Activated naive CD8-positive, alpha-beta T cell (primary cell): ENCODE measurements at regions not wholly inside any gene's neighbourhood (a gene's known extent, or its start where the extent isn't known, plus 50 kb on each side); places are given as distances from the start of the nearest gene placed in this dataset.
"Not testable (repeated sequence)": the region's sequence is repeated elsewhere in the genome, so short reads cannot be mapped to it uniquely, and the experiment has no call there.

ENCODE experiments used
- H3K27ac Mint-ChIP-seq: one replicate; pipeline ENCODE4 v1.8.0; 2021; ENCODE audit warnings: mixed read lengths
- H3K27me3 Mint-ChIP-seq: one replicate; pipeline ENCODE4 v1.8.0; 2021; ENCODE audit warnings: mixed read lengths
- H3K36me3 Mint-ChIP-seq: one replicate; pipeline ENCODE4 v1.8.0; 2021; ENCODE audit warnings: mixed read lengths
- H3K4me1 Mint-ChIP-seq: one replicate; pipeline ENCODE4 v1.8.0; 2021; ENCODE audit warnings: low read depth, mixed read lengths
- H3K4me3 Mint-ChIP-seq: one replicate; pipeline ENCODE4 v1.8.0; 2021; ENCODE audit warnings: mild to moderate bottlenecking, mixed read lengths
- H3K9me3 Mint-ChIP-seq: one replicate; pipeline ENCODE4 v1.8.0; 2021; ENCODE audit warnings: low read depth, mixed read lengths

GRCh38 chr17:71176928-71177443, 943.8 kb upstream of the SOX9 start:
- H3K36me3 Mint-ChIP-seq = no peaks in the 10 kb centered on the region
- H3K4me1 Mint-ChIP-seq = no peaks in the 10 kb centered on the region
- no peak overlapping the region for H3K4me3 Mint-ChIP-seq
- H3K27ac Mint-ChIP-seq = no peak overlapping the region
- peaks cover 6% of the 10 kb centered on the region for H3K9me3 Mint-ChIP-seq
- H3K27me3 Mint-ChIP-seq = no peaks in the 10 kb centered on the region

GRCh38 chr17:71180801-71181385, 939.9 kb upstream of the SOX9 start:
- Mint-ChIP-seq H3K27me3 (no peaks in the 10 kb centered on the region), H3K4me3 (no peak overlapping the region), H3K9me3 (peaks cover 12% of the 10 kb centered on the region), H3K27ac (no peak overlapping the region), H3K36me3 (no peaks in the 10 kb centered on the region), H3K4me1 (no peaks in the 10 kb centered on the region)

GRCh38 chr17:71183066-71183660, 937.7 kb upstream of the SOX9 start:
- Mint-ChIP-seq H3K27me3 (no peaks in the 10 kb centered on the region), H3K9me3 (peaks cover 6% of the 10 kb centered on the region), H3K4me1 (no peaks in the 10 kb centered on the region), H3K27ac (no peak overlapping the region), H3K4me3 (no peak overlapping the region), H3K36me3 (no peaks in the 10 kb centered on the region)

GRCh38 chr17:71184716-71185115, 936.1 kb upstream of the SOX9 start:
- H3K36me3 Mint-ChIP-seq = no peaks in the 10 kb centered on the region

GRCh38 chr17:71187145-71187878, 933.5 kb upstream of the SOX9 start:
- no peak overlapping the region for H3K4me3 Mint-ChIP-seq
- H3K4me1 Mint-ChIP-seq = no peaks in the 10 kb centered on the region
- no peaks in the 10 kb centered on the region for H3K27me3 Mint-ChIP-seq
- no peak overlapping the region for H3K27ac Mint-ChIP-seq
- H3K36me3 Mint-ChIP-seq = no peaks in the 10 kb centered on the region
- peaks cover 11% of the 10 kb centered on the region for H3K9me3 Mint-ChIP-seq

More at GRCh38 chr17:71184716-71185115, 936.1 kb upstream of the SOX9 start:
- Mint-ChIP-seq H3K27me3 (no peaks in the 10 kb centered on the region), H3K27ac (no peak overlapping the region), H3K4me3 (no peak overlapping the region), H3K4me1 (no peaks in the 10 kb centered on the region), H3K9me3 (peaks cover 6% of the 10 kb centered on the region)

- no peak overlapping the region for H3K27ac Mint-ChIP-seq
- no peak overlapping the region for H3K4me3 Mint-ChIP-seq
- peaks cover 11% of the 10 kb centered on the region for H3K9me3 Mint-ChIP-seq
- H3K36me3 Mint-ChIP-seq = no peaks in the 10 kb centered on the region
- no peaks in the 10 kb centered on the region for H3K4me1 Mint-ChIP-seq
- H3K27me3 Mint-ChIP-seq = no peaks in the 10 kb centered on the region
Measured at GRCh38 chr17:71188811-71189492, 931.9 kb upstream of the SOX9 start.

GRCh38 chr17:71189493-71189831, 931.4 kb upstream of the SOX9 start:
- H3K4me3 Mint-ChIP-seq = no peak overlapping the region

GRCh38 chr17:71192039-71192555, 928.7 kb upstream of the SOX9 start:
- Mint-ChIP-seq H3K9me3 (peaks cover 8% of the 10 kb centered on the region), H3K27me3 (no peaks in the 10 kb centered on the region), H3K4me1 (no peaks in the 10 kb centered on the region), H3K36me3 (no peaks in the 10 kb centered on the region), H3K27ac (no peak overlapping the region), H3K4me3 (no peak overlapping the region)

More at GRCh38 chr17:71189493-71189831, 931.4 kb upstream of the SOX9 start:
- Mint-ChIP-seq H3K9me3 (peaks cover 11% of the 10 kb centered on the region), H3K4me1 (no peaks in the 10 kb centered on the region), H3K27ac (no peak overlapping the region), H3K36me3 (no peaks in the 10 kb centered on the region), H3K27me3 (no peaks in the 10 kb centered on the region)

- Mint-ChIP-seq H3K9me3 (peaks cover 11% of the 10 kb centered on the region), H3K27me3 (no peaks in the 10 kb centered on the region), H3K4me1 (no peaks in the 10 kb centered on the region), H3K27ac (no peak overlapping the region), H3K36me3 (no peaks in the 10 kb centered on the region), H3K4me3 (no peak overlapping the region)
Measured at GRCh38 chr17:71192848-71193247, 928.0 kb upstream of the SOX9 start.

GRCh38 chr17:71200597-71200996, 920.2 kb upstream of the SOX9 start:
- Mint-ChIP-seq H3K36me3 (no peaks in the 10 kb centered on the region), H3K27me3 (no peaks in the 10 kb centered on the region), H3K4me3 (no peak overlapping the region), H3K9me3 (peaks cover 9% of the 10 kb centered on the region), H3K4me1 (no peaks in the 10 kb centered on the region), H3K27ac (no peak overlapping the region)

GRCh38 chr17:71201639-71202038, 919.2 kb upstream of the SOX9 start:
- H3K9me3 Mint-ChIP-seq = peaks cover 9% of the 10 kb centered on the region
- H3K27me3 Mint-ChIP-seq = no peaks in the 10 kb centered on the region
- H3K36me3 Mint-ChIP-seq = no peaks in the 10 kb centered on the region
- H3K4me1 Mint-ChIP-seq = no peaks in the 10 kb centered on the region
- no peak overlapping the region for H3K27ac Mint-ChIP-seq
- H3K4me3 Mint-ChIP-seq = no peak overlapping the region

- H3K4me1 Mint-ChIP-seq = no peaks in the 10 kb centered on the region
- peaks cover 4% of the 10 kb centered on the region for H3K9me3 Mint-ChIP-seq
- no peaks in the 10 kb centered on the region for H3K36me3 Mint-ChIP-seq
- no peak overlapping the region for H3K4me3 Mint-ChIP-seq
- H3K27me3 Mint-ChIP-seq = no peaks in the 10 kb centered on the region
- H3K27ac Mint-ChIP-seq = no peak overlapping the region
Measured at GRCh38 chr17:71202449-71202848, 918.4 kb upstream of the SOX9 start.

- Mint-ChIP-seq H3K4me3 (no peak overlapping the region), H3K4me1 (no peaks in the 10 kb centered on the region), H3K27me3 (no peaks in the 10 kb centered on the region), H3K36me3 (no peaks in the 10 kb centered on the region), H3K27ac (no peak overlapping the region), H3K9me3 (peaks cover 4% of the 10 kb centered on the region)
Measured at GRCh38 chr17:71203953-71204352, 916.9 kb upstream of the SOX9 start.

GRCh38 chr17:71205951-71206350, 914.9 kb upstream of the SOX9 start:
- H3K36me3 Mint-ChIP-seq, H3K27me3 Mint-ChIP-seq, H3K27ac Mint-ChIP-seq, H3K4me1 Mint-ChIP-seq, H3K4me3 Mint-ChIP-seq, H3K9me3 Mint-ChIP-seq: not testable (repeated sequence)
